HepG2 (cell line): ENCODE measurements at regions not wholly inside any gene's neighbourhood (a gene's known extent, or its start where the extent isn't known, plus 50 kb on each side); places are given as distances from the start of the nearest gene placed in this dataset.

Experiments used
- ATAC-seq: fragments of 200-7000 bp; cut with Tn5 transposase; 3 replicates; pipeline ENCODE4 v1.9.1; 2020; ENCODE audit warnings: mild to moderate bottlenecking, moderate library complexity
- BruUV-seq: library from RNA; stranded (reverse); fragments of 400-500 nt; replicated peaks from 2 replicates; lab custom pipeline; 2021; lab: Mats Ljungman, UMichigan
- CTCF ChIA-PET: fragments of 300-600 bp; formaldehyde crosslinking; extraction: SDS; loops from one replicate; lab custom pipeline; 2021; ENCODE audit warnings: low total read pairs, inconsistent platforms, low intra/inter-chr PET ratio; lab: Yijun Ruan, JAX
- POLR2A ChIA-PET: fragments of 350-600 bp; sonication (Branson Sonifier 250); formaldehyde crosslinking; loops from one replicate; lab custom pipeline; 2020; ENCODE audit warnings: antibody characterized with exemption, inconsistent platforms; lab: Yijun Ruan, JAX
- DNase-seq: peaks from one replicate; pipeline ENCODE4 v3.0.0-alpha.2; 2015; ENCODE audit warnings: low spot score
- FAIRE-seq: peaks from 3 replicates; lab custom pipeline; 2011; peaks lifted over from hg19 to GRCh38; lab: Jason Lieb, UNC
- H2AFZ ChIP-seq: one replicate; pipeline ENCODE4 v1.6.1; 2011; ENCODE audit warnings: low read length, inconsistent platforms
- H3K27ac ChIP-seq: fragments of 300-600 bp; 3 replicates; pipeline ENCODE4 v1.8.0; 2011; ENCODE audit warnings: mixed run types, mild to moderate bottlenecking, mixed read lengths, low read length, inconsistent platforms; ENCODE audit not compliant: insufficient read depth; ENCODE audit errors: extremely low read length
- H3K27me3 ChIP-seq, 2 experiments: fragments of 200-600 bp in 1 of 2; 2 replicates in 1 of 2; 3 replicates in 1 of 2; pipeline versions ENCODE4 v1.6.0 to v1.8.0; 2011; ENCODE audit warnings: low read length in 2 of 2, mild to moderate bottlenecking in 2 of 2, moderate library complexity in 2 of 2, inconsistent platforms in 1 of 2; ENCODE audit not compliant: insufficient read depth in 2 of 2, control insufficient read depth in 1 of 2
- H3K36me3 ChIP-seq, 2 experiments: fragments of 200-600 bp in 1 of 2; replicated peaks in 1 of 2; 2 replicates in 1 of 2; 3 replicates in 1 of 2; pipeline versions ENCODE4 v1.5.1 to v1.8.0; 2011; ENCODE audit warnings: low read length in 2 of 2, inconsistent platforms in 1 of 2; ENCODE audit not compliant: insufficient read depth in 2 of 2, control insufficient read depth in 1 of 2
- H3K4me1 ChIP-seq: 2 replicates; pipeline ENCODE4 v1.5.1; 2012; ENCODE audit warnings: low read length, inconsistent platforms; ENCODE audit not compliant: insufficient read depth
- H3K4me2 ChIP-seq: 2 replicates; pipeline ENCODE4 v1.6.0; 2011; ENCODE audit warnings: low read depth, low read length, inconsistent platforms
- H3K4me3 ChIP-seq, 3 experiments: fragments of 200-600 bp in 1 of 3; sonication (generic), shearing (Covaris generic) in 1 of 3; replicated peaks in 1 of 3; 2 replicates each; pipeline ENCODE4 v1.5.1; 2011 to 2016; ENCODE audit warnings: low read length in 3 of 3, inconsistent platforms in 2 of 3, low read depth in 2 of 3, mild to moderate bottlenecking in 2 of 3, control low read depth in 1 of 3, mixed read lengths in 1 of 3; ENCODE audit not compliant: insufficient read depth in 1 of 3
- H3K79me2 ChIP-seq: one replicate; pipeline ENCODE4 v1.6.1; 2011; ENCODE audit warnings: low read length, inconsistent platforms; ENCODE audit not compliant: insufficient read depth
- H3K9ac ChIP-seq: 2 replicates; pipeline ENCODE4 v1.6.0; 2011; ENCODE audit warnings: mild to moderate bottlenecking, low read depth, low read length, inconsistent platforms; ENCODE audit not compliant: insufficient read depth
- H3K9me3 ChIP-seq: 2 replicates; pipeline ENCODE4 v1.5.1; 2012; ENCODE audit warnings: mild to moderate bottlenecking, low read length
- H4K20me1 ChIP-seq: 2 replicates; pipeline ENCODE4 v1.6.0; 2011; ENCODE audit warnings: inconsistent platforms, mild to moderate bottlenecking, low read length, moderate library complexity; ENCODE audit not compliant: insufficient read depth
- CC2D1A ChIP-seq: sonication (generic); formaldehyde crosslinking; IDR thresholded peaks from 2 replicates; pipeline ENCODE4 v1.8.1; 2023; ENCODE audit warnings: mild to moderate bottlenecking, missing genetic modification reagents
- FLYWCH1 ChIP-seq: sonication (generic); formaldehyde crosslinking; IDR thresholded peaks from 2 replicates; pipeline ENCODE4 v1.8.1; 2023; ENCODE audit warnings: mild to moderate bottlenecking, missing genetic modification reagents
- NFATC3 ChIP-seq: sonication (generic); formaldehyde crosslinking; IDR thresholded peaks from 2 replicates; pipeline ENCODE4 v1.5.1; 2020; ENCODE audit warnings: mild to moderate bottlenecking, missing genetic modification reagents
- NFE2L2 ChIP-seq: fragments of 150-350 bp; IDR thresholded peaks from 2 replicates; pipeline ENCODE4 v1.6.1; 2014; ENCODE audit warnings: low read length
- TCF12 ChIP-seq, 2 experiments: fragments of 450-650 bp in 1 of 2; sonication (generic) in 1 of 2; formaldehyde crosslinking in 1 of 2; IDR thresholded peaks; 2 replicates each; pipeline versions ENCODE4 v1.6.1 to v1.8.0; 2017 to 2022; ENCODE audit warnings: antibody characterized with exemption in 1 of 2, mild to moderate bottlenecking in 1 of 2, missing genetic modification reagents in 1 of 2, moderate library complexity in 1 of 2
- ZBTB7B ChIP-seq: sonication (generic); formaldehyde crosslinking; IDR thresholded peaks from 2 replicates; pipeline ENCODE4 v1.4.0; 2020; ENCODE audit warnings: missing genetic modification reagents
- ZFP41 ChIP-seq: sonication (generic); formaldehyde crosslinking; IDR thresholded peaks from 2 replicates; pipeline ENCODE4 v1.4.0; 2020; ENCODE audit warnings: mild to moderate bottlenecking, missing genetic modification reagents, borderline replicate concordance
- ZNF138 ChIP-seq: sonication (generic); formaldehyde crosslinking; IDR thresholded peaks from 2 replicates; pipeline ENCODE4 v1.5.0; 2020; ENCODE audit warnings: mild to moderate bottlenecking, low read depth, missing genetic modification reagents
- WGBS: methylation state at CpG from one replicate; pipeline ENCODE4 v1.1.6; 2017; ENCODE audit warnings: low lambda C conversion rate; 5-methylcytosine and 5-hydroxymethylcytosine counted together
- in situ Hi-C: cut with HindIII; loops from 2 replicates; pipeline ENCODE4 v1.10.0; 2017; ENCODE audit warnings: low pct_unique_long_range_greater_than_20kb; ENCODE audit not compliant: extremely low pct_ligation_motif_present
- intact Hi-C: fragments of 100-400 bp; cut with micrococcal nuclease; formaldehyde crosslinking; loops from one replicate; pipeline ENCODE4 v1.10.0; 2022; ENCODE audit not compliant: unreplicated experiment

GRCh38 chr12:93078059-93078458 lies 149.0 kb upstream of the EEA1 start:
- Histone ChIP-seq H3K79me2 (no peaks in the 10 kb centered on the region), H3K27me3 (no peaks in the 10 kb centered on the region), H2AFZ (no peak overlapping the region), H3K4me2 (no peak overlapping the region), H3K36me3 (no peaks in the 10 kb centered on the region), H3K4me3 (no peak overlapping the region), H3K9ac (no peak overlapping the region), H3K9me3 (no peaks in the 10 kb centered on the region), H4K20me1 (no peaks in the 10 kb centered on the region), H3K4me1 (peaks cover 32% of the 10 kb centered on the region), H3K27ac (no peak overlapping the region)
- ATAC-seq (no peak), DNase-seq (no peak), FAIRE-seq (no peak)
- WGBS: 58% methylated on average over 1 of the region's 1 CpG
- ChIA-PET CTCF (no interaction called here), POLR2A (no interaction called here)
- no peak for TF ChIP-seq TCF12 (IDR thresholded peaks at IDR 0.05)
- no peak for TF ChIP-seq TCF12 (CRISPR knock-in tag; IDR thresholded peaks at IDR 0.05)
- TF ChIP-seq FLYWCH1 (CRISPR knock-in tag): no peak
- no peak for TF ChIP-seq ZFP41
- TF ChIP-seq ZBTB7B (CRISPR knock-in tag): no peak
- BruUV-seq: no TSS peak
- intact Hi-C loops (no loop called here), in situ Hi-C loops (no loop called here)

GRCh38 chr12:93078577-93078976 lies 149.5 kb upstream of the EEA1 start:
- CTCF ChIA-PET: no interaction called here

More at GRCh38 chr12:93078577-93078976, 149.5 kb upstream of the EEA1 start:
- H3K4me3 ChIP-seq: no peak overlapping the region
- H4K20me1 ChIP-seq: no peaks in the 10 kb centered on the region
- intact Hi-C loops (no loop called here), in situ Hi-C loops (no loop called here)
- no peak overlapping the region for H3K9ac ChIP-seq
- FAIRE-seq (no peak), DNase-seq (no peak), ATAC-seq (no peak)
- WGBS: 98% methylated on average over 8 of the region's 8 CpGs
- no peak overlapping the region for H3K4me2 ChIP-seq
- H3K27me3 ChIP-seq: no peaks in the 10 kb centered on the region
- no TSS peak for BruUV-seq
- no peaks in the 10 kb centered on the region for H3K79me2 ChIP-seq
- no peak for TF ChIP-seq ZNF138
- no peak for TF ChIP-seq CC2D1A
- TF ChIP-seq NFE2L2: peak; percentile 43; the same call in 1 of the 2 replicates
- TF ChIP-seq NFATC3 (CRISPR knock-in tag): no peak
- no peaks in the 10 kb centered on the region for H3K9me3 ChIP-seq
- H2AFZ ChIP-seq: no peak overlapping the region
- POLR2A ChIA-PET: no interaction called here
- peaks cover 32% of the 10 kb centered on the region for H3K4me1 ChIP-seq
- H3K27ac ChIP-seq: no peak overlapping the region
- no peaks in the 10 kb centered on the region for H3K36me3 ChIP-seq
